CD14-positive monocyte (primary cell): ENCODE measurements at regions not wholly inside any gene's neighbourhood (a gene's known extent, or its start where the extent isn't known, plus 50 kb on each side); places are given as distances from the start of the nearest gene placed in this dataset.

Experiments
- DNase-seq, 3 donors: peaks; one replicate each; pipeline ENCODE4 v3.0.0-alpha.2; 2011 to 2022
- H2AFZ ChIP-seq: 2 replicates; pipeline ENCODE4 v1.6.0; 2012; ENCODE audit warnings: mild to moderate bottlenecking, low read depth, low read length, inconsistent platforms; ENCODE audit not compliant: insufficient read depth, poor library complexity, severe bottlenecking
- H3K27ac ChIP-seq, 2 donors: 1 replicate in 1 of 2; 2 replicates in 1 of 2; pipeline ENCODE4 v1.5.1; 2012 to 2013; ENCODE audit warnings: low read length in 2 of 2, control low read depth in 1 of 2, inconsistent platforms in 1 of 2, low read depth in 1 of 2, mild to moderate bottlenecking in 1 of 2
- H3K27me3 ChIP-seq, 2 donors: one replicate each; pipeline versions ENCODE4 v1.6.0 to v1.6.1; 2011 to 2013; ENCODE audit warnings: low read length in 2 of 2; ENCODE audit not compliant: control insufficient read depth in 2 of 2, insufficient read depth in 2 of 2
- H3K36me3 ChIP-seq, 2 donors: replicated peaks in 1 of 2; 1 replicate in 1 of 2; 2 replicates in 1 of 2; pipeline versions ENCODE4 v1.5.1 to v1.6.1; 2012 to 2013; ENCODE audit warnings: low read length in 2 of 2, control low read depth in 1 of 2, inconsistent platforms in 1 of 2, mild to moderate bottlenecking in 1 of 2; ENCODE audit not compliant: insufficient read depth in 2 of 2, control insufficient read depth in 1 of 2
- H3K4me1 ChIP-seq, 2 donors: 1 replicate in 1 of 2; 2 replicates in 1 of 2; pipeline versions ENCODE4 v1.5.1 to v1.6.1; 2012 to 2013; ENCODE audit warnings: low read length in 2 of 2, control low read depth in 1 of 2, inconsistent platforms in 1 of 2, mild to moderate bottlenecking in 1 of 2, moderate library complexity in 1 of 2; ENCODE audit not compliant: insufficient read depth in 2 of 2, control insufficient read depth in 1 of 2
- H3K4me2 ChIP-seq: replicated peaks from 2 replicates; pipeline ENCODE3; 2012; ENCODE audit warnings: low read length, moderate library complexity, mild to moderate bottlenecking; ENCODE audit not compliant: poor library complexity, severe bottlenecking; ENCODE audit errors: extremely low read depth
- H3K4me3 ChIP-seq, 3 experiments: fragments of 200-600 bp in 1 of 3; sonication (generic) in 1 of 3; replicated peaks in 1 of 3; 1 replicate in 2 of 3; 2 replicates in 1 of 3; pipeline ENCODE4 v1.5.1; 2011 to 2013; ENCODE audit warnings: low read length in 3 of 3, mild to moderate bottlenecking in 3 of 3, control low read depth in 2 of 3, low read depth in 2 of 3, inconsistent platforms in 1 of 3, moderate library complexity in 1 of 3
- H3K79me2 ChIP-seq: 2 replicates; pipeline ENCODE4 v1.6.0; 2012; ENCODE audit warnings: mild to moderate bottlenecking, control low read depth, inconsistent platforms, low read length, moderate library complexity; ENCODE audit not compliant: insufficient read depth
- H3K9ac ChIP-seq: 2 replicates; pipeline ENCODE4 v1.6.0; 2017; ENCODE audit warnings: low read length, mild to moderate bottlenecking; ENCODE audit not compliant: insufficient read depth, poor library complexity, severe bottlenecking
- H3K9me3 ChIP-seq, 2 donors: replicated peaks in 1 of 2; 1 replicate in 1 of 2; 2 replicates in 1 of 2; pipeline versions ENCODE4 v1.5.1 to v1.6.1; 2012 to 2013; ENCODE audit warnings: low read length in 2 of 2, control low read depth in 1 of 2; ENCODE audit not compliant: control insufficient read depth in 1 of 2, insufficient read depth in 1 of 2
- H4K20me1 ChIP-seq: 2 replicates; pipeline ENCODE4 v1.6.0; 2012; ENCODE audit warnings: mild to moderate bottlenecking, low read length, control low read depth, moderate library complexity; ENCODE audit not compliant: insufficient read depth
- H3K27ac Mint-ChIP-seq, 7 donors: one replicate each; pipeline ENCODE4 v1.8.0; 2020; ENCODE audit warnings: mild to moderate bottlenecking in 7 of 7, mixed read lengths in 7 of 7, moderate library complexity in 6 of 7, inconsistent platforms in 2 of 7
- H3K27me3 Mint-ChIP-seq, 3 donors: one replicate each; pipeline ENCODE4 v1.8.0; 2021 to 2022; ENCODE audit warnings: low read depth in 3 of 3, mild to moderate bottlenecking in 3 of 3, mixed read lengths in 3 of 3, moderate library complexity in 3 of 3, inconsistent platforms in 1 of 3
- H3K36me3 Mint-ChIP-seq, 2 donors: one replicate each; pipeline ENCODE4 v1.8.0; 2020; ENCODE audit warnings: mixed read lengths in 2 of 2, inconsistent platforms in 1 of 2, mild to moderate bottlenecking in 1 of 2
- H3K4me1 Mint-ChIP-seq: one replicate; pipeline ENCODE4 v1.8.0; 2020; ENCODE audit warnings: mild to moderate bottlenecking, mixed read lengths
- H3K4me3 Mint-ChIP-seq, 2 donors: one replicate each; pipeline ENCODE4 v1.8.0; 2020; ENCODE audit warnings: mild to moderate bottlenecking in 2 of 2, mixed read lengths in 2 of 2, moderate library complexity in 1 of 2
- H3K9me3 Mint-ChIP-seq, 7 donors: one replicate each; pipeline ENCODE4 v1.8.0; 2020 to 2022; ENCODE audit warnings: mixed read lengths in 7 of 7, mild to moderate bottlenecking in 6 of 7, moderate library complexity in 6 of 7, inconsistent platforms in 2 of 7
- CTCF ChIP-seq: fragments of 200-600 bp; IDR thresholded peaks from one replicate; pipeline ENCODE4 v1.8.0; 2022; ENCODE audit warnings: antibody characterized with exemption, mild to moderate bottlenecking
- WGBS: methylation state at CpG from one replicate; pipeline ENCODE4 v1.1.5; 2013; ENCODE audit warnings: missing lambda C conversion rate; ENCODE audit not compliant: insufficient coverage; 5-methylcytosine and 5-hydroxymethylcytosine counted together
- intact Hi-C, 2 donors: fragments of 100-400 bp; cut with micrococcal nuclease; formaldehyde crosslinking; loops; one replicate each; pipeline versions ENCODE4 v1.15.0 to v1.15.1; 2023

GRCh38 chr1:196091397-196092135 lies 516.7 kb downstream of the KCNT2 start:
- H4K20me1 ChIP-seq, result no peaks in the 10 kb centered on the region
- Mint-ChIP-seq H3K4me3 (no peak overlapping the region), H3K27ac (no peak overlapping the region), H3K4me1 (no peaks in the 10 kb centered on the region), H3K36me3 (no peaks in the 10 kb centered on the region), H3K27me3 (peaks cover 0 to 2% (median 0%) of the 10 kb centered on the region in 3 donors), H3K9me3 (peaks cover 0 to 3% (median 0%) of the 10 kb centered on the region in 7 donors)
- DNase-seq, result no peak
- H3K27me3 ChIP-seq, result no peaks in the 10 kb centered on the region
- no peak overlapping the region for H3K9ac ChIP-seq
- H3K79me2 ChIP-seq, result no peaks in the 10 kb centered on the region
- no peaks in the 10 kb centered on the region for H3K4me1 ChIP-seq
- H3K27ac ChIP-seq, result no peak overlapping the region
- intact Hi-C loops, result no loop called here
- no peaks in the 10 kb centered on the region for H3K36me3 ChIP-seq
- H3K4me3 ChIP-seq, result no peak overlapping the region
- WGBS, result no CpG with 5 or more reads among the region's 8 CpGs
- H2AFZ ChIP-seq, result no peak overlapping the region
- no peaks in the 10 kb centered on the region for H3K9me3 ChIP-seq
- TF ChIP-seq CTCF, result no peak
- H3K4me2 ChIP-seq, result no peak overlapping the region

- Mint-ChIP-seq H3K27ac (no peak overlapping the region), H3K36me3 (no peaks in the 10 kb centered on the region), H3K9me3 (peaks cover 0 to 3% (median 0%) of the 10 kb centered on the region in 7 donors), H3K27me3 (peaks cover 0 to 2% (median 0%) of the 10 kb centered on the region in 3 donors), H3K4me3 (no peak overlapping the region), H3K4me1 (no peaks in the 10 kb centered on the region)
- H3K4me3 ChIP-seq, result no peak overlapping the region
- 60% methylated on average over 1 of the region's 3 CpGs for WGBS
- H3K4me2 ChIP-seq, result no peak overlapping the region
- H3K36me3 ChIP-seq, result no peaks in the 10 kb centered on the region
- H3K4me1 ChIP-seq, result no peaks in the 10 kb centered on the region
- no peaks in the 10 kb centered on the region for H3K9me3 ChIP-seq
- H3K79me2 ChIP-seq, result no peaks in the 10 kb centered on the region
- DNase-seq, result no peak
- intact Hi-C loops, result no loop called here
- no peak overlapping the region for H3K27ac ChIP-seq
- no peaks in the 10 kb centered on the region for H3K27me3 ChIP-seq
- TF ChIP-seq CTCF, result no peak
- no peak overlapping the region for H3K9ac ChIP-seq
- H2AFZ ChIP-seq, result no peak overlapping the region
- H4K20me1 ChIP-seq, result no peaks in the 10 kb centered on the region
These were observed 518.0 kb downstream of the KCNT2 start for GRCh38 chr1:196090226-196090625.
